Thyroid gland (tissue), 4 donors: ENCODE measurements at regions not wholly inside any gene's neighbourhood (a gene's known extent, or its start where the extent isn't known, plus 50 kb on each side); places are given as distances from the start of the nearest gene placed in this dataset.
"Not testable (repeated sequence)": the region's sequence is repeated elsewhere in the genome, so short reads cannot be mapped to it uniquely, and the experiment has no call there.

Source experiments
- DNase-seq, 2 donors: peaks; one replicate each; pipeline ENCODE4 v3.0.0-alpha.2; 2019
- H3K27ac ChIP-seq, 3 donors: fragments of 200-600 bp; sonication (generic); 1 replicate in 2 of 3; 2 replicates in 1 of 3; pipeline ENCODE4 v1.5.1; 2016 to 2019; ENCODE audit warnings: mild to moderate bottlenecking in 1 of 3, moderate library complexity in 1 of 3
- H3K27me3 ChIP-seq: fragments of 200-600 bp; sonication (generic); one replicate; pipeline ENCODE4 v1.5.1; 2019
- H3K36me3 ChIP-seq, 2 donors: fragments of 200-600 bp; sonication (generic); one replicate each; pipeline ENCODE4 v1.5.1; 2016 to 2019
- H3K4me1 ChIP-seq, 2 donors: fragments of 200-600 bp; sonication (generic); one replicate each; pipeline ENCODE4 v1.5.1; 2017 to 2019
- H3K4me3 ChIP-seq, 3 donors: fragments of 200-600 bp; sonication (generic); replicated peaks in 1 of 3; 1 replicate in 2 of 3; 2 replicates in 1 of 3; pipeline ENCODE4 v1.5.1; 2016; ENCODE audit warnings: mild to moderate bottlenecking in 1 of 3
- H3K9me3 ChIP-seq: fragments of 200-600 bp; sonication (generic); one replicate; pipeline ENCODE4 v1.5.1; 2017
- POLR2A ChIP-seq, 2 donors: fragments of 450-650 bp; IDR thresholded peaks; one replicate each; pipeline ENCODE4 v1.6.1; 2017; ENCODE audit warnings: antibody characterized with exemption in 2 of 2, mild to moderate bottlenecking in 2 of 2, moderate library complexity in 1 of 2
- WGBS, 2 donors: methylation state at CpG; one replicate each; pipeline ENCODE4 v1.1.5; 2017; 5-methylcytosine and 5-hydroxymethylcytosine counted together
- intact Hi-C: fragments of 100-400 bp; cut with DNase I; formaldehyde crosslinking; loops from one replicate; pipeline ENCODE4 v1.15.1; 2023
- TF ChIP-seq, protein P1 (sequence below), 6 experiments: fragments of 200-600 bp in 3 of 6; fragments of 450-650 bp in 3 of 6; sonication (generic) in 3 of 6; IDR thresholded peaks; one replicate each; pipeline ENCODE4 v1.5.1; 2016 to 2019; ENCODE audit warnings: antibody characterized with exemption in 6 of 6, mild to moderate bottlenecking in 2 of 6, inconsistent platforms in 1 of 6, moderate library complexity in 1 of 6

DNA sequence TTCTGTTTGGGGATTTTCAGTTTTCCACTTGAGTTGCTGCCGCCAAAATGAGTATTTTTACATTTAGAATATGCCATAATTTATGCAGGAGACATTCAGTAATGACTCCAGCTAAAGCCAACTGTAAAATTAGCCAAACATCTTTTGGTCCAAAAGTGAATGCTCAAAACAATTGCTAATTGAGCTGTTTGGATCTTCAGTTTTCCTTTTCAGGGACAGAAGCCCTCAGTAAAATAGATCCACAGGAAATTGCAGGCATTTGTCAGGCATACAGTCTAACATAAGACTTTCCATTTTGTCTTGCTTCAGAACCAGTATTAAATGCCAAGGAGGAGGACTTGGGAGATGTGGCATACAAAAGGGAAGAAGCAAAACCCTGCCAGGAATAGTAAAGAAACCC, 524.8 kb upstream of the API5 start:
- no peak overlapping the region for H3K27ac ChIP-seq
- no peaks in the 10 kb centered on the region for H3K27me3 ChIP-seq
- H3K4me3 ChIP-seq = no peak overlapping the region
- DNase-seq = no peak
- no peaks in the 10 kb centered on the region for H3K4me1 ChIP-seq
- H3K36me3 ChIP-seq = no peaks in the 10 kb centered on the region
- intact Hi-C loops = no loop called here
- TF ChIP-seq POLR2A (IDR thresholded peaks at IDR 0.05) = no peak
- TF ChIP-seq, protein P1, sequence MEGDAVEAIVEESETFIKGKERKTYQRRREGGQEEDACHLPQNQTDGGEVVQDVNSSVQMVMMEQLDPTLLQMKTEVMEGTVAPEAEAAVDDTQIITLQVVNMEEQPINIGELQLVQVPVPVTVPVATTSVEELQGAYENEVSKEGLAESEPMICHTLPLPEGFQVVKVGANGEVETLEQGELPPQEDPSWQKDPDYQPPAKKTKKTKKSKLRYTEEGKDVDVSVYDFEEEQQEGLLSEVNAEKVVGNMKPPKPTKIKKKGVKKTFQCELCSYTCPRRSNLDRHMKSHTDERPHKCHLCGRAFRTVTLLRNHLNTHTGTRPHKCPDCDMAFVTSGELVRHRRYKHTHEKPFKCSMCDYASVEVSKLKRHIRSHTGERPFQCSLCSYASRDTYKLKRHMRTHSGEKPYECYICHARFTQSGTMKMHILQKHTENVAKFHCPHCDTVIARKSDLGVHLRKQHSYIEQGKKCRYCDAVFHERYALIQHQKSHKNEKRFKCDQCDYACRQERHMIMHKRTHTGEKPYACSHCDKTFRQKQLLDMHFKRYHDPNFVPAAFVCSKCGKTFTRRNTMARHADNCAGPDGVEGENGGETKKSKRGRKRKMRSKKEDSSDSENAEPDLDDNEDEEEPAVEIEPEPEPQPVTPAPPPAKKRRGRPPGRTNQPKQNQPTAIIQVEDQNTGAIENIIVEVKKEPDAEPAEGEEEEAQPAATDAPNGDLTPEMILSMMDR (IDR thresholded peaks at IDR 0.05) = no peak
- no peaks in the 10 kb centered on the region for H3K9me3 ChIP-seq
- 61 to 74% methylated on average over 1 of the region's 1 CpG for WGBS, 2 donors

DNA sequence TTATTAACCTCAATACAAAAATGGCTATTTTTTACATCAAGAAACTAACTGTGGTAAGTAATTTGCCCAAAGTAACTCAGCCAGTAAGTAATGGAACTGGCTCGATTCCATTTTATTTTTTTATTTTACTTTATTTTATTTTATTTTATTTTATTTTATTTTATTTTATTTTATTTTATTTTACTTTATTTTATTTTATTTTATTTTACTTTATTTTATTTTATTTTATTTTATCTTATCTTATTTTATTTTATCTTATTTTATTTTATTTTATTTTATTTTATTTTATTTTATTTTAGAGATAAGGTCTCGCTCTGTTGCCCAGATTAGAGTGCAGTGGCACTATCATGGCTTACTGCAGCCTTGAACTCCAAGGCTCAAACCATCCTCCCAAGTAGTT, 516.3 kb upstream of the API5 start:
- DNase-seq, H3K4me3 ChIP-seq, H3K4me1 ChIP-seq, H3K36me3 ChIP-seq, intact Hi-C loops, H3K9me3 ChIP-seq, H3K27me3 ChIP-seq, H3K27ac ChIP-seq: not testable (repeated sequence)
- 96% methylated on average over 2 of the region's 2 CpGs; no CpG with 5 or more reads in 1 of the 2 donors for WGBS, 2 donors

DNA sequence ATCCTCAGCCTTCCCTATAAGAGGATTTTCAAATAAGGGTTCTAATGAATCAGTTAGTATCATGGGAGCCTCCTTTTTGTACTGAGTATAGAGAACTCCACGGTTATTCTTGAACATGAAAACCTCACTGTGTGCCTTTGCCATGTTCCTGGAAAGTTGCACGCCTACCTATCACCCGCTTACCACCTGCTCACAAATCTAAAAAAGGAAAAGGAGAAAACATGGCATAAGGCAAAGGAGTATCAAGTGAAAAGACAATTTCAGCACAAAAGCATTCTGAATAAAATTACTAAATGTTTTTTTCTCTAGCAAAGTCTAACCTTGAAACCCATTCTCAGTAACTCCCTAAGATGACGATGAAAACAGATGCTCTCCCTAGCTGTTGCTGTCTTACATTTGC, 511.8 kb upstream of the API5 start:
- 89 to 94% methylated on average over 4 of the region's 4 CpGs for WGBS, 2 donors
- intact Hi-C loops = no loop called here
- no peaks in the 10 kb centered on the region for H3K36me3 ChIP-seq
- no peak overlapping the region for H3K27ac ChIP-seq
- no peaks in the 10 kb centered on the region for H3K27me3 ChIP-seq
- no peaks in the 10 kb centered on the region for H3K9me3 ChIP-seq
- H3K4me3 ChIP-seq = no peak overlapping the region
- no peak for DNase-seq
- no peaks in the 10 kb centered on the region for H3K4me1 ChIP-seq
- TF ChIP-seq, protein P1 (IDR thresholded peaks at IDR 0.05) = no peak
- no peak for TF ChIP-seq POLR2A (IDR thresholded peaks at IDR 0.05)

DNA sequence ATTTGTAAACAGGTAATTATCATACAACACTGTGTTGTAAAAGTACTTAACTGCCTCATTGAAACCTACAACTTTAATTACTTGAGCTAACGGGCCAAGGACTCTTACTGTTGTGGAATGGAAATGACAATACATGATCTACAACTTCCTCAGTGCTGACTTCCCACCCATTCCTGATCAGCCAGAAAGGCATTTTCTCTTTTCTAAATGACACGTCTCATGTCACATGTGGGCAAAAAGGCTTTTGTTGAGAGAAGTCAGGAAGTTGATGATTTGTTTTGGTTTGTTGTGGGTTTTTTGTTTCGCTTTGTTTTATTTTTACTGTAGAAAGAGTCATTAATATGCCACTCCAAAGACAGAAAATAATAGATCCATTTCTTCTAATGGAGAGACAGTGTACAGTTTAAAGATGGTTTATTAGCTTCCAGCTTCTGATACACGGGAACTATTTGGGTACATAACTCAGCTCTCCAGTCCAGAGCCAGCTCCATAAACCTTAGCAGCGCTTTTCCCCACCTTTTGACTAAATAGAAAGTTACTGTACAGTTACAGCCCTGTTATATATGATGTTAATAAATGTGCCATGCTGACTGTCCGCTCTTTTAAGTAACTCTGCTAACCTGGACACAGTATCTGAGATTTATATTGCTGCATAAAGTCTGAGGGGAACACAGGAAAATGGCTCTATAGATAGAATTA, 509.4 kb upstream of the API5 start:
- intact Hi-C loops = no loop called here
- WGBS, 2 donors = 58 to 68% methylated on average over 6 of the region's 6 CpGs
- Histone ChIP-seq H3K27ac (no peak overlapping the region), H3K4me1 (no peaks in the 10 kb centered on the region), H3K4me3 (no peak overlapping the region), H3K9me3 (no peaks in the 10 kb centered on the region), H3K36me3 (no peaks in the 10 kb centered on the region), H3K27me3 (no peaks in the 10 kb centered on the region)
- DNase-seq = no peak
- TF ChIP-seq, protein P1 (IDR thresholded peaks at IDR 0.05) = no peak
- TF ChIP-seq POLR2A (IDR thresholded peaks at IDR 0.05) = no peak

DNA sequence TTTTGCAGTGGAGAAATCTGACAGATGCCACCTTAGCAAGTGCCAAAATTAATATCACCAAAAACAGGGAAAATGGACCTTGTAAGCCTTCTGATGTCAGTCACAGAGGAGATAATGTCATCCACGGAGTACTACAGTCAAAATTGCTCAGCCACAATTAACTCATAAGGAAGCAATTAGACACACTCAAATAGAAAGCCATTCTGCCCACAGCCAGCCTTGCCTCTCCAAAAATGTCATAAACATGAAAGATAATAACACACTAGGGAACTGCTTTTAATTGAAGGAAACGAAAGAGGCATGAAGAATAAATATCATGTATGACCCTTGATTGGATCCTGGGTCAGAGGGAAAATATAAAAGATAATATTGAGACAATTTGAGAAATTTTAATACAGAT, 505.6 kb upstream of the API5 start:
- H3K4me1 ChIP-seq = no peaks in the 10 kb centered on the region
- no peaks in the 10 kb centered on the region for H3K9me3 ChIP-seq
- no peaks in the 10 kb centered on the region for H3K27me3 ChIP-seq
- 58 to 59% methylated on average over 2 of the region's 2 CpGs for WGBS, 2 donors
- H3K4me3 ChIP-seq = no peak overlapping the region
- TF ChIP-seq POLR2A (IDR thresholded peaks at IDR 0.05) = no peak
- TF ChIP-seq, protein P1 (IDR thresholded peaks at IDR 0.05) = no peak
- no peak overlapping the region for H3K27ac ChIP-seq
- intact Hi-C loops = no loop called here
- DNase-seq = no peak
- no peaks in the 10 kb centered on the region for H3K36me3 ChIP-seq
